A549 (cell line): ENCODE measurements at regions not wholly inside any gene's neighbourhood (a gene's known extent, or its start where the extent isn't known, plus 50 kb on each side); places are given as distances from the start of the nearest gene placed in this dataset.

Source experiments
- ATAC-seq, 2 experiments: fragments of 200-7000 bp in 1 of 2; fragments of >200 bp in 1 of 2; cut with Nextera tagmentation in 1 of 2; cut with Tn5 transposase in 1 of 2; 3 replicates each; pipeline versions ENCODE4 v1.8.0 to v1.9.1; 2018 to 2020; ENCODE audit warnings: mild to moderate bottlenecking in 1 of 2, moderate library complexity in 1 of 2
- CTCF ChIA-PET: fragments of 300-600 bp; sonication (Branson Sonifier 250); formaldehyde crosslinking; extraction: SDS; loops from one replicate; lab custom pipeline; 2021; ENCODE audit warnings: antibody characterized with exemption, inconsistent platforms; lab: Yijun Ruan, JAX
- POLR2A ChIA-PET: fragments of 350-600 bp; formaldehyde crosslinking; extraction: SDS; loops from one replicate; lab custom pipeline; 2021; ENCODE audit warnings: antibody characterized with exemption, inconsistent platforms; lab: Yijun Ruan, JAX
- DNase-seq, 2 experiments: peaks; one replicate each; pipeline versions ENCODE4 v3.0.0 to v3.0.0-alpha.2; 2011 to 2016; ENCODE audit warnings: low read depth in 1 of 2, low spot score in 1 of 2
- FAIRE-seq: peaks from 2 replicates; lab custom pipeline; 2011; peaks lifted over from hg19 to GRCh38; lab: Jason Lieb, UNC
- H3K27ac ChIP-seq, 2 experiments: fragments of >200 bp; sonication (Bioruptor Twin); formaldehyde crosslinking; 3 replicates each; pipeline ENCODE4 v1.5.1; 2016 to 2017
- H3K4me1 ChIP-seq: fragments of >200 bp; sonication (Bioruptor Twin); formaldehyde crosslinking; 3 replicates; pipeline ENCODE4 v1.6.1; 2016
- H3K4me2 ChIP-seq: fragments of >200 bp; sonication (Bioruptor Twin); formaldehyde crosslinking; 3 replicates; pipeline ENCODE4 v1.6.1; 2016
- H3K4me3 ChIP-seq: fragments of >200 bp; sonication (Bioruptor Twin); formaldehyde crosslinking; 3 replicates; pipeline ENCODE4 v1.5.1; 2016
- H3K9me3 ChIP-seq: fragments of >200 bp; sonication (Bioruptor Twin); formaldehyde crosslinking; 3 replicates; pipeline ENCODE4 v1.6.1; 2016
- BHLHE40 ChIP-seq: IDR thresholded peaks from 2 replicates; pipeline ENCODE4 v1.6.1; 2012; ENCODE audit warnings: low read depth, low read length, inconsistent platforms
- CBX2 ChIP-seq: fragments of 200-600 bp; sonication (generic); IDR thresholded peaks from 2 replicates; pipeline ENCODE4 v1.6.1; 2016; ENCODE audit warnings: low read depth, mild to moderate bottlenecking, borderline replicate concordance
- CEBPB ChIP-seq, 2 experiments: fragments of >200 bp in 1 of 2; sonication (Bioruptor Twin) in 1 of 2; formaldehyde crosslinking in 1 of 2; IDR thresholded peaks; 2 replicates each; pipeline ENCODE4 v1.6.1; 2012 to 2016
- CHD2 ChIP-seq: fragments of 150-350 bp; IDR thresholded peaks from 2 replicates; pipeline ENCODE4 v1.6.1; 2014; ENCODE audit warnings: low read length; ENCODE audit not compliant: partially characterized antibody
- CHD4 ChIP-seq: fragments of 200-600 bp; sonication (generic); IDR thresholded peaks from 2 replicates; pipeline ENCODE4 v1.6.1; 2016; ENCODE audit warnings: antibody characterized with exemption, mild to moderate bottlenecking, borderline replicate concordance
- EHMT2 ChIP-seq: fragments of 200-600 bp; sonication (generic); IDR thresholded peaks from 2 replicates; pipeline ENCODE4 v1.6.1; 2016; ENCODE audit warnings: antibody characterized with exemption, low read depth, mild to moderate bottlenecking, moderate library complexity
- FOSB ChIP-seq: fragments of 250-450 bp; sonication (Bioruptor Pico); IDR thresholded peaks from 2 replicates; pipeline ENCODE4 v1.5.0; 2020; ENCODE audit warnings: mild to moderate bottlenecking, moderate library complexity
- HOXB5 ChIP-seq: fragments of 250-450 bp; sonication (Bioruptor Pico); IDR thresholded peaks from 2 replicates; pipeline ENCODE4 v1.5.0; 2020; ENCODE audit warnings: mild to moderate bottlenecking, moderate library complexity
- KDM1A ChIP-seq: fragments of 200-600 bp; sonication (generic); IDR thresholded peaks from 2 replicates; pipeline ENCODE4 v1.6.1; 2016; ENCODE audit warnings: low read depth, mild to moderate bottlenecking
- MAZ ChIP-seq: fragments of 150-350 bp; IDR thresholded peaks from 2 replicates; pipeline ENCODE4 v1.6.1; 2014; ENCODE audit warnings: antibody characterized with exemption, low read depth, low read length, borderline replicate concordance
- MYC ChIP-seq: IDR thresholded peaks from 2 replicates; pipeline ENCODE4 v1.6.1; 2012; ENCODE audit warnings: mild to moderate bottlenecking, inconsistent platforms, low read length, improper control_type of control experiment, borderline replicate concordance
- NFE2L2 ChIP-seq: fragments of 150-350 bp; conservative IDR thresholded peaks from 2 replicates; pipeline ENCODE4 v1.6.1; 2014; ENCODE audit warnings: low read length
- RCOR1 ChIP-seq: fragments of 150-350 bp; IDR thresholded peaks from 2 replicates; pipeline ENCODE4 v1.6.1; 2014; ENCODE audit warnings: antibody characterized with exemption, low read length, low read depth
- RFX5 ChIP-seq: fragments of 450-650 bp; IDR thresholded peaks from 2 replicates; pipeline ENCODE4 v1.7.1; 2014; ENCODE audit warnings: antibody characterized with exemption, mild to moderate bottlenecking, moderate library complexity
- RNF2 ChIP-seq: fragments of 200-600 bp; sonication (generic); IDR thresholded peaks from 2 replicates; pipeline ENCODE4 v1.6.1; 2016; ENCODE audit warnings: low read depth, mild to moderate bottlenecking, antibody characterized with exemption, moderate library complexity, borderline replicate concordance
- SREBF2 ChIP-seq: fragments of 450-650 bp; IDR thresholded peaks from 2 replicates; pipeline ENCODE4 v1.6.1; 2014; ENCODE audit warnings: mild to moderate bottlenecking, moderate library complexity
- ZC3H11A ChIP-seq: fragments of 450-650 bp; IDR thresholded peaks from 2 replicates; pipeline ENCODE4 v1.6.1; 2014; ENCODE audit warnings: antibody characterized with exemption, mild to moderate bottlenecking
- ZFP36 ChIP-seq: fragments of 450-650 bp; IDR thresholded peaks from 2 replicates; pipeline ENCODE4 v1.6.1; 2014; ENCODE audit warnings: borderline replicate concordance; ENCODE audit not compliant: partially characterized antibody
- WGBS: methylation state at CpG from one replicate; pipeline ENCODE4 v1.1.6; 2017; ENCODE audit errors: missing lambda C conversion rate; 5-methylcytosine and 5-hydroxymethylcytosine counted together
- TF ChIP-seq, protein P1 (sequence below): IDR thresholded peaks from 2 replicates; pipeline ENCODE4 v1.6.1; 2012; ENCODE audit warnings: low read depth, borderline replicate concordance
- TF ChIP-seq, protein P2 (sequence below): fragments of >200 bp; sonication (Bioruptor Twin); formaldehyde crosslinking; IDR thresholded peaks from 3 replicates; pipeline ENCODE4 v1.6.1; 2016
- TF ChIP-seq, protein P3 (sequence below): fragments of 200-600 bp; sonication (generic); IDR thresholded peaks from 2 replicates; pipeline ENCODE4 v1.6.1; 2016; ENCODE audit warnings: antibody characterized with exemption, mild to moderate bottlenecking, moderate library complexity
- TF ChIP-seq, protein P4 (sequence below): IDR thresholded peaks from 2 replicates; pipeline ENCODE4 v1.6.1; 2012

DNA sequence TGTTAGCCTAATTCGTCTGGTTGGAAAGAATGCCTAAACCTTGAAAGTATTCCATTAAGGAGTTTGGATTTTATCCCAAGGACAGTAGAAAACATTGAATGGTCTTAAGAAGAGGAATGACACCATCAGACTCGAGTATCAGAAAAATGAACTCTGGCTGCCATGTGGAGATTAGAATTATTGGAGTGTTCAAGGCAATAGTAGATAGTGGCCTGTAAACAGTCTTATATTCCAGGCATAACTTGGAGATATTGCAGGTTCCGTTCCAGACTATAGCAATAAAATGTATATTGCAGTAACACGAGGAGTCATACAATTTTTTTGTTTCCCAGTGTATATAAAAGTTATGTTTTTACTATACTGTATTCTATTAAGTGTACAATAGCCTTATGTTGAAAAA lies 130.9 kb downstream of the GDAP2 start:
- Histone ChIP-seq H3K4me3 (no peak overlapping the region), H3K4me1 (no peaks in the 10 kb centered on the region), H3K4me2 (no peak overlapping the region), H3K9me3 (no peaks in the 10 kb centered on the region), H3K27ac (no peak overlapping the region)
- ChIA-PET POLR2A (no interaction called here), CTCF (no interaction called here)
- TF ChIP-seq FOSB (CRISPR knock-in tag) (no peak), RNF2 (no peak), KDM1A (no peak), HOXB5 (CRISPR knock-in tag) (no peak)
- TF ChIP-seq, protein P1, sequence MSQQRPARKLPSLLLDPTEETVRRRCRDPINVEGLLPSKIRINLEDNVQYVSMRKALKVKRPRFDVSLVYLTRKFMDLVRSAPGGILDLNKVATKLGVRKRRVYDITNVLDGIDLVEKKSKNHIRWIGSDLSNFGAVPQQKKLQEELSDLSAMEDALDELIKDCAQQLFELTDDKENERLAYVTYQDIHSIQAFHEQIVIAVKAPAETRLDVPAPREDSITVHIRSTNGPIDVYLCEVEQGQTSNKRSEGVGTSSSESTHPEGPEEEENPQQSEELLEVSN = no peak
- ATAC-seq (no peak), DNase-seq (no peak), FAIRE-seq (no peak)
- WGBS = 24% methylated on average over 4 of the region's 4 CpGs

DNA sequence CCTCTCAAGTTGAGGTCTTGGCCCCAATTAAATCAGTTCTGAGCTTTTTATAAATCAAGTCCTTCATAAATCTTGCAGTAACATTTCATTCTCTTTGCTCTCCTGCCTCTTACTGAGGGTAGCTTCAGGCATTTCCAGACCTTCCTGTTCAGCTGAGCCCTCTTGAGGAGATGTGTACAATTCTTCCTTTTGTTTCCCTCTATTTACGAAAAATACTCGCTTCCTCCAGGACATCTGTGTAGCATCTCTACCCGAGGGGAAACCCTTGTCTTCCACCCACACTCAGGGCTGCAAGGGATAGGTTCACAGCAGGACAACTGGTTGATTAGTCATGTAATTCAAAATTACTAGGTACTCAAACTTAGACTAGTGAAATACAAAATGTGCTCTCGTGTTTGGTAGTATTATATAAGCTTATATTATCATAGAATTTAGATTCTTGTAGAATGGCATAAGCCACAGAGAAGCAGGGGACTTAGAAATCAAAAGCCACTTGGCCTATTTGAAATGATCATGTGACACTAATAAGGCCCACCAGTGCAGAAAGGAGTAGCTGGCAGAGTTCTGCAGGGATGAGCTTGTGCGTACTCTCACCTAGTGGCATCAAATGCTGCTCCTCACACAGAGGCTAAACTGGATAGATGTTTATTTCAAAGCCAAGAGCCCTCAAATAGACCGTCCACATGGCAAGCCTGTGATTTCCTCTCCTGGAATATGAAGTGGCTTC lies 126.7 kb downstream of the GDAP2 start:
- ATAC-seq (no peak), FAIRE-seq (no peak)
- H3K4me3 ChIP-seq = no peak overlapping the region
- CTCF ChIA-PET = no interaction called here
- H3K4me2 ChIP-seq = no peak overlapping the region
- H3K4me1 ChIP-seq = no peaks in the 10 kb centered on the region
- POLR2A ChIA-PET = no interaction called here
- TF ChIP-seq, protein P2, sequence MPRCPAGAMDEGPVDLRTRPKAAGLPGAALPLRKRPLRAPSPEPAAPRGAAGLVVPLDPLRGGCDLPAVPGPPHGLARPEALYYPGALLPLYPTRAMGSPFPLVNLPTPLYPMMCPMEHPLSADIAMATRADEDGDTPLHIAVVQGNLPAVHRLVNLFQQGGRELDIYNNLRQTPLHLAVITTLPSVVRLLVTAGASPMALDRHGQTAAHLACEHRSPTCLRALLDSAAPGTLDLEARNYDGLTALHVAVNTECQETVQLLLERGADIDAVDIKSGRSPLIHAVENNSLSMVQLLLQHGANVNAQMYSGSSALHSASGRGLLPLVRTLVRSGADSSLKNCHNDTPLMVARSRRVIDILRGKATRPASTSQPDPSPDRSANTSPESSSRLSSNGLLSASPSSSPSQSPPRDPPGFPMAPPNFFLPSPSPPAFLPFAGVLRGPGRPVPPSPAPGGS = no peak
- no peak for TF ChIP-seq CHD4
- TF ChIP-seq RFX5 = no peak
- no peak for TF ChIP-seq CEBPB (IDR thresholded peaks at IDR 0.05)
- TF ChIP-seq RCOR1 = no peak
- no peak for TF ChIP-seq ZC3H11A
- TF ChIP-seq, all 56 proteins: peak for 0
- 54% methylated on average over 6 of the region's 6 CpGs for WGBS
- no peak for DNase-seq
- Histone ChIP-seq H3K27ac (no peak overlapping the region), H3K9me3 (no peaks in the 10 kb centered on the region)

DNA sequence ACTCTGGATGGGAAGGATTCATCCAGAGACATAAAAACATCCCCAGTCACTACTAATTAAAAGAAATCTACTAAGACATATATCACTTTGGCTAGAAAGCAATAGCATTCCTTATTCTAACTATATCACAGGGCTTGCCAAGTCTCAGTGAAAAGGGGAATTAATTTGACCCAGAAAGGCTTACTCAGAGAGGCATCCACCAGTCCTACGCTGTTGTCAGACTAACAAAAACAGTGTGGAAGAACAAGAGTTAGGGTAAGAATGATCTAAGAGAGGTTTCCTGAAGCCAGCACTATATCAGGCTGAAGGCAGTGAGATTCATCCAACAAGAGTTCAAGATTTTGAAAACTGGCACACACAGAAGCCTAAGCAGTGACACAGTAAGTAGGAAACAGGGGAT lies 126.1 kb downstream of the GDAP2 start:
- CTCF ChIA-PET = no interaction called here
- Histone ChIP-seq H3K4me3 (no peak overlapping the region), H3K4me2 (no peak overlapping the region), H3K27ac (no peak overlapping the region), H3K4me1 (no peaks in the 10 kb centered on the region)
- TF ChIP-seq BHLHE40 (no peak), MYC (no peak), MAZ (no peak), CHD2 (no peak), CEBPB (IDR thresholded peaks at IDR 0.05) (no peak), NFE2L2 (no peak), EHMT2 (no peak), CHD4 (no peak), RFX5 (no peak)
- TF ChIP-seq, all 56 proteins: peak for 0
- ATAC-seq (no peak), FAIRE-seq (no peak), DNase-seq (no peak)
- no peaks in the 10 kb centered on the region for H3K9me3 ChIP-seq
- POLR2A ChIA-PET = no interaction called here
- 65% methylated on average over 1 of the region's 1 CpG for WGBS

DNA sequence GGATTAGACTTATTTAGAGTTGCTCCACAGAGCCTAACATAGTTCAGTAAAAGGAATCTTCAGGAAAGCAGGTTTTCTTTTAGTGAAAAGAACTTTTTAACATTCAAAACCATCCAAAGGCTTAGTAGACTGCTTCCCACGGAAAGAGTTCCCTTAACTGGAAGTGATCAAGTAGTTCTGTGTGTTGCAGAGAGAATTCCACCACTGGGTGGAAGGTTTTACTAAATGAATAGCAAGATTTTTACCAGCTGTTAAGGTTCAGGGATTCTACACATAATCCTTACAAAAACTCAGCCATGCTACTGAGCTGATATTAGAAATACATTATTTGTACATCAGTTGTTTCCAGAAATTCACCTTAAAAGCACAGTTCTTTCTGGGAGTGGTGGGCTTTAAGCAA lies 119.7 kb downstream of the GDAP2 start:
- H3K9me3 ChIP-seq = no peaks in the 10 kb centered on the region
- 10% methylated on average over 1 of the region's 1 CpG for WGBS
- H3K4me2 ChIP-seq = no peak overlapping the region
- DNase-seq (no peak), ATAC-seq (no peak), FAIRE-seq (no peak)
- H3K4me1 ChIP-seq = no peaks in the 10 kb centered on the region
- TF ChIP-seq ZFP36 = no peak
- no peak for TF ChIP-seq CBX2
- TF ChIP-seq, protein P2 = no peak
- no peak for TF ChIP-seq HOXB5 (CRISPR knock-in tag)
- no peak for TF ChIP-seq CEBPB (IDR thresholded peaks at IDR 0.05)
- TF ChIP-seq, protein P3, sequence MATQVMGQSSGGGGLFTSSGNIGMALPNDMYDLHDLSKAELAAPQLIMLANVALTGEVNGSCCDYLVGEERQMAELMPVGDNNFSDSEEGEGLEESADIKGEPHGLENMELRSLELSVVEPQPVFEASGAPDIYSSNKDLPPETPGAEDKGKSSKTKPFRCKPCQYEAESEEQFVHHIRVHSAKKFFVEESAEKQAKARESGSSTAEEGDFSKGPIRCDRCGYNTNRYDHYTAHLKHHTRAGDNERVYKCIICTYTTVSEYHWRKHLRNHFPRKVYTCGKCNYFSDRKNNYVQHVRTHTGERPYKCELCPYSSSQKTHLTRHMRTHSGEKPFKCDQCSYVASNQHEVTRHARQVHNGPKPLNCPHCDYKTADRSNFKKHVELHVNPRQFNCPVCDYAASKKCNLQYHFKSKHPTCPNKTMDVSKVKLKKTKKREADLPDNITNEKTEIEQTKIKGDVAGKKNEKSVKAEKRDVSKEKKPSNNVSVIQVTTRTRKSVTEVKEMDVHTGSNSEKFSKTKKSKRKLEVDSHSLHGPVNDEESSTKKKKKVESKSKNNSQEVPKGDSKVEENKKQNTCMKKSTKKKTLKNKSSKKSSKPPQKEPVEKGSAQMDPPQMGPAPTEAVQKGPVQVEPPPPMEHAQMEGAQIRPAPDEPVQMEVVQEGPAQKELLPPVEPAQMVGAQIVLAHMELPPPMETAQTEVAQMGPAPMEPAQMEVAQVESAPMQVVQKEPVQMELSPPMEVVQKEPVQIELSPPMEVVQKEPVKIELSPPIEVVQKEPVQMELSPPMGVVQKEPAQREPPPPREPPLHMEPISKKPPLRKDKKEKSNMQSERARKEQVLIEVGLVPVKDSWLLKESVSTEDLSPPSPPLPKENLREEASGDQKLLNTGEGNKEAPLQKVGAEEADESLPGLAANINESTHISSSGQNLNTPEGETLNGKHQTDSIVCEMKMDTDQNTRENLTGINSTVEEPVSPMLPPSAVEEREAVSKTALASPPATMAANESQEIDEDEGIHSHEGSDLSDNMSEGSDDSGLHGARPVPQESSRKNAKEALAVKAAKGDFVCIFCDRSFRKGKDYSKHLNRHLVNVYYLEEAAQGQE = no peak
- TF ChIP-seq, protein P4, sequence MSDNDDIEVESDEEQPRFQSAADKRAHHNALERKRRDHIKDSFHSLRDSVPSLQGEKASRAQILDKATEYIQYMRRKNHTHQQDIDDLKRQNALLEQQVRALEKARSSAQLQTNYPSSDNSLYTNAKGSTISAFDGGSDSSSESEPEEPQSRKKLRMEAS = no peak
- no peak for TF ChIP-seq EHMT2
- TF ChIP-seq SREBF2 = no peak
- ChIA-PET POLR2A (no interaction called here), CTCF (no interaction called here)
- no peak overlapping the region for H3K4me3 ChIP-seq
- no peak overlapping the region for H3K27ac ChIP-seq
